Panc1 (cell line): ENCODE measurements at regions not wholly inside any gene's neighbourhood (a gene's known extent, or its start where the extent isn't known, plus 50 kb on each side); places are given as distances from the start of the nearest gene placed in this dataset.

Experiments
- POLR2AphosphoS5 ChIP-seq: IDR thresholded peaks from 2 replicates; pipeline ENCODE4 v1.6.1; 2012; ENCODE audit warnings: mild to moderate bottlenecking, low read depth, low read length, moderate library complexity
- TF ChIP-seq, protein P1 (sequence below): fragments of 450-650 bp; IDR thresholded peaks from 2 replicates; pipeline ENCODE4 v1.5.1; 2017; ENCODE audit warnings: mild to moderate bottlenecking

DNA sequence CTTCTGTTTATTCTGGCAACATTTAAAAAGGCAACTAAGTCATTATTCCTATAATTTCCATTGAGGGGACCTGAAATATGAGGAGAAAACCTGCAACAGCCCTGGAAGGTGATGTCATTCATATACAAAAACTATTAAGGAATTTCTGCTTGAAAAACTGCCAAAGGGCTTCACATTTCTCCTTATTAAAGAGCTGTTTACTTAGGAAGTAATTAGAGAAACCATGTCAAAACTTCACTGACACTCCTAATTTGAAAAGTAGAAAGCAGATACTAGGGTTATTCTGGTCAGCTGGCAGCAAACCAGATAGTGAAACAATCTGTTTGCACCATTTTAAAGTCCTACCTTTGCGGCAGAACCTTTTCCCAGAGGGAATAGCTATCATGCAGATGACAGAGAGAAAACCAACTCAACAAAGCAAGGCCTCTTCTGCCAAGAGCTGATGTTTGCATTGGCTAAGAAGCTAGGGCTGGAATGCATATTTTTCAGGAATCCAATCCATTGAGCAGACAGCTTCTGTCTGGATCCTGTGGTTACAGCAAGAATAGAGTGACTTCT, 592.2 kb upstream of the SYT4 start:
- TF ChIP-seq, protein P1, sequence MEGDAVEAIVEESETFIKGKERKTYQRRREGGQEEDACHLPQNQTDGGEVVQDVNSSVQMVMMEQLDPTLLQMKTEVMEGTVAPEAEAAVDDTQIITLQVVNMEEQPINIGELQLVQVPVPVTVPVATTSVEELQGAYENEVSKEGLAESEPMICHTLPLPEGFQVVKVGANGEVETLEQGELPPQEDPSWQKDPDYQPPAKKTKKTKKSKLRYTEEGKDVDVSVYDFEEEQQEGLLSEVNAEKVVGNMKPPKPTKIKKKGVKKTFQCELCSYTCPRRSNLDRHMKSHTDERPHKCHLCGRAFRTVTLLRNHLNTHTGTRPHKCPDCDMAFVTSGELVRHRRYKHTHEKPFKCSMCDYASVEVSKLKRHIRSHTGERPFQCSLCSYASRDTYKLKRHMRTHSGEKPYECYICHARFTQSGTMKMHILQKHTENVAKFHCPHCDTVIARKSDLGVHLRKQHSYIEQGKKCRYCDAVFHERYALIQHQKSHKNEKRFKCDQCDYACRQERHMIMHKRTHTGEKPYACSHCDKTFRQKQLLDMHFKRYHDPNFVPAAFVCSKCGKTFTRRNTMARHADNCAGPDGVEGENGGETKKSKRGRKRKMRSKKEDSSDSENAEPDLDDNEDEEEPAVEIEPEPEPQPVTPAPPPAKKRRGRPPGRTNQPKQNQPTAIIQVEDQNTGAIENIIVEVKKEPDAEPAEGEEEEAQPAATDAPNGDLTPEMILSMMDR: no peak
- TF ChIP-seq POLR2AphosphoS5: no peak
